ENCODE measurements at regions not wholly inside any gene's neighbourhood (a gene's known extent, or its start where the extent isn't known, plus 50 kb on each side); places are given as distances from the start of the nearest gene placed in this dataset.

DNA sequence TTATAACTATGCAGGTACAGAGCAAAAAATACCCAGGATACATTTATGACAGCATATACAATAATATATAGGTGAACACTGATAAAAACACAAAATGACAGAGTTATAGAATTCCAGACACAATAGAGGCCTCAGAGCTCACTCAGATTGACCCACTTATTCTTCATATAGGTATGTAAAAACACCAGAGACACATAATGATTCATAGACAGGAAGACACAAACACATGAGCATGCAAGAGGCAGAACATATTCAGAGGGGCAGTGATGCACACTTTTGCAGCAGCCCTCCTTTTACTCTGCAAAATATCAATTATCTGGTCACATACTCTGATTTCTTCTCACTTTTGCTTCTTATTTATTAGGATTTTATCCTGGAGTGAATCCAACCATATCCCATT, 633.3 kb upstream of the ACVR2A start (continued):
- no peak for TF ChIP-seq POLR2A (IDR thresholded peaks at IDR 0.05; ENCODE audit: borderline replicate concordance, extremely low read depth, insufficient read depth, insufficient read length)
- TF ChIP-seq RAD21 (IDR thresholded peaks at IDR 0.05; ENCODE audit: low read depth) = no peak

DNA sequence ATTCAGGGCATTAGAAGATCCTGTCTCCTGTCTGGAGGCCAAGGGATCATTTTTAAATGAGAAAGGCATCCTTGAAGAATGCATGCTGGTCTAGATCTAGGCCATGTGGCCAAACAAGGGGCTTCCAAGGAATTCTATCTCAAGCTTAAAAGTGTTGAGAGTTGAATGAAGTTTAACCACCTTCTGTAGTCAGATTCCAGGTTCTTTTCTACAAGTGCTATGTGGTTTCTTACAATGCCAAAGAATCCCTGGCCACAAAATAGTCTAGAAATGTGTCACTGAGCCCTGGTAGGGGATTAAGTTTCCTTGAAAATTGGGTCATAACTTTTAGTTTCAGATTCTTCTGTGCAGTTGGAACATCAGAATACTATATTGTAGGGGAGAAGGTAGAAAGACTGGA, 640.7 kb upstream of the ACVR2A start:
- RAD21 ChIA-PET (ENCODE audit: low non-redundant PET in 1 of 2, low total read pairs in 2 of 2, uncharacterized antibody in 2 of 2, unreplicated experiment in 2 of 2) = no interaction called here
- no peak for ATAC-seq

More for the DNA sequence above, 640.7 kb upstream of the ACVR2A start:
- H3K27me3 ChIP-seq (ENCODE audit: insufficient read depth, low read length) = no peaks in the 10 kb centered on the region
- no peak overlapping the region for H3K4me2 ChIP-seq (ENCODE audit: low read length)
- intact Hi-C loops (cut with micrococcal nuclease) = no loop called here
- no peak for DNase-seq (ENCODE audit: low read depth, low spot score)
- no peaks in the 10 kb centered on the region for H4K20me1 ChIP-seq (ENCODE audit: insufficient read depth)
- no peaks in the 10 kb centered on the region for H3K36me3 ChIP-seq (ENCODE audit: control insufficient read depth in 1 of 2, insufficient read depth in 2 of 2, low read length in 2 of 2)
- no peak overlapping the region for H3K9ac ChIP-seq (ENCODE audit: low read length)
- H3K4me3 ChIP-seq (replicated peaks in 1 of 2; ENCODE audit: low read depth in 1 of 2, low read length in 2 of 2) = no peak overlapping the region
- CTCF ChIA-PET = no interaction called here
- POLR2A ChIA-PET = no interaction called here
- BruUV-seq (replicated peaks) = no TSS peak
- no peak overlapping the region for H3K27ac ChIP-seq (ENCODE audit: low read depth, low read length)
- no peaks in the 10 kb centered on the region for H3K79me2 ChIP-seq (ENCODE audit: insufficient read depth, low read length)
- no peaks in the 10 kb centered on the region for H3K9me2 ChIP-seq (ENCODE audit: insufficient read depth)
- TF ChIP-seq CEBPB (IDR thresholded peaks at IDR 0.05; ENCODE audit: low read depth) = no peak
- no peak for TF ChIP-seq CBX3 (IDR thresholded peaks at IDR 0.05; ENCODE audit: low read depth)
- TF ChIP-seq, protein P1, sequence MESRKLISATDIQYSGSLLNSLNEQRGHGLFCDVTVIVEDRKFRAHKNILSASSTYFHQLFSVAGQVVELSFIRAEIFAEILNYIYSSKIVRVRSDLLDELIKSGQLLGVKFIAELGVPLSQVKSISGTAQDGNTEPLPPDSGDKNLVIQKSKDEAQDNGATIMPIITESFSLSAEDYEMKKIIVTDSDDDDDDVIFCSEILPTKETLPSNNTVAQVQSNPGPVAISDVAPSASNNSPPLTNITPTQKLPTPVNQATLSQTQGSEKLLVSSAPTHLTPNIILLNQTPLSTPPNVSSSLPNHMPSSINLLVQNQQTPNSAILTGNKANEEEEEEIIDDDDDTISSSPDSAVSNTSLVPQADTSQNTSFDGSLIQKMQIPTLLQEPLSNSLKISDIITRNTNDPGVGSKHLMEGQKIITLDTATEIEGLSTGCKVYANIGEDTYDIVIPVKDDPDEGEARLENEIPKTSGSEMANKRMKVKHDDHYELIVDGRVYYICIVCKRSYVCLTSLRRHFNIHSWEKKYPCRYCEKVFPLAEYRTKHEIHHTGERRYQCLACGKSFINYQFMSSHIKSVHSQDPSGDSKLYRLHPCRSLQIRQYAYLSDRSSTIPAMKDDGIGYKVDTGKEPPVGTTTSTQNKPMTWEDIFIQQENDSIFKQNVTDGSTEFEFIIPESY (IDR thresholded peaks at IDR 0.05; ENCODE audit: extremely low read depth, insufficient replicate concordance, low read length) = no peak
- no peak for TF ChIP-seq POLR2AphosphoS5 (IDR thresholded peaks at IDR 0.05; ENCODE audit: low read depth, low read length)
- TF ChIP-seq EZH2phosphoT487 (IDR thresholded peaks at IDR 0.05; ENCODE audit: borderline replicate concordance) = no peak
- TF ChIP-seq, protein P2, sequence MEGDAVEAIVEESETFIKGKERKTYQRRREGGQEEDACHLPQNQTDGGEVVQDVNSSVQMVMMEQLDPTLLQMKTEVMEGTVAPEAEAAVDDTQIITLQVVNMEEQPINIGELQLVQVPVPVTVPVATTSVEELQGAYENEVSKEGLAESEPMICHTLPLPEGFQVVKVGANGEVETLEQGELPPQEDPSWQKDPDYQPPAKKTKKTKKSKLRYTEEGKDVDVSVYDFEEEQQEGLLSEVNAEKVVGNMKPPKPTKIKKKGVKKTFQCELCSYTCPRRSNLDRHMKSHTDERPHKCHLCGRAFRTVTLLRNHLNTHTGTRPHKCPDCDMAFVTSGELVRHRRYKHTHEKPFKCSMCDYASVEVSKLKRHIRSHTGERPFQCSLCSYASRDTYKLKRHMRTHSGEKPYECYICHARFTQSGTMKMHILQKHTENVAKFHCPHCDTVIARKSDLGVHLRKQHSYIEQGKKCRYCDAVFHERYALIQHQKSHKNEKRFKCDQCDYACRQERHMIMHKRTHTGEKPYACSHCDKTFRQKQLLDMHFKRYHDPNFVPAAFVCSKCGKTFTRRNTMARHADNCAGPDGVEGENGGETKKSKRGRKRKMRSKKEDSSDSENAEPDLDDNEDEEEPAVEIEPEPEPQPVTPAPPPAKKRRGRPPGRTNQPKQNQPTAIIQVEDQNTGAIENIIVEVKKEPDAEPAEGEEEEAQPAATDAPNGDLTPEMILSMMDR (IDR thresholded peaks at IDR 0.05 in 2 of 3, conservative IDR thresholded peaks at IDR 0.05 in 1 of 3; ENCODE audit: borderline replicate concordance in 1 of 3, insufficient read depth in 1 of 3, low read depth in 2 of 3, low read length in 2 of 3) = no peak
- no peak for TF ChIP-seq SRF (IDR thresholded peaks at IDR 0.05; ENCODE audit: low read depth)
- no peak for TF ChIP-seq EZH2 (IDR thresholded peaks at IDR 0.05)
- no peak for TF ChIP-seq ZFX (IDR thresholded peaks at IDR 0.05)
- TF ChIP-seq RAD21 (IDR thresholded peaks at IDR 0.05; ENCODE audit: low read depth) = no peak
- TF ChIP-seq FOSL1 (IDR thresholded peaks at IDR 0.05; ENCODE audit: low read depth) = no peak
- TF ChIP-seq ELF1 (IDR thresholded peaks at IDR 0.05; ENCODE audit: borderline replicate concordance, low read depth) = no peak
- TF ChIP-seq ZNF274 (IDR thresholded peaks at IDR 0.05; ENCODE audit: low read depth, low read length) = no peak
- TF ChIP-seq, protein P3, sequence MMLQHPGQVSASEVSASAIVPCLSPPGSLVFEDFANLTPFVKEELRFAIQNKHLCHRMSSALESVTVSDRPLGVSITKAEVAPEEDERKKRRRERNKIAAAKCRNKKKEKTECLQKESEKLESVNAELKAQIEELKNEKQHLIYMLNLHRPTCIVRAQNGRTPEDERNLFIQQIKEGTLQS (IDR thresholded peaks at IDR 0.05) = no peak
- TF ChIP-seq YY1 (IDR thresholded peaks at IDR 0.05; ENCODE audit: extremely low read depth, insufficient replicate concordance, low read depth, low read length) = no peak
- no peak for TF ChIP-seq SP1 (IDR thresholded peaks at IDR 0.05; ENCODE audit: low read depth)
- TF ChIP-seq POLR2A (IDR thresholded peaks at IDR 0.05; ENCODE audit: borderline replicate concordance, extremely low read depth, insufficient read depth, insufficient read length) = no peak
- no peak for TF ChIP-seq SIN3A (IDR thresholded peaks at IDR 0.05; ENCODE audit: low read depth)
- no peaks in the 10 kb centered on the region for H3K4me1 ChIP-seq (ENCODE audit: control insufficient read depth in 1 of 2, insufficient read depth in 2 of 2, low read length in 2 of 2)
- no peak overlapping the region for H2AFZ ChIP-seq (ENCODE audit: low read depth, low read length, poor library complexity, severe bottlenecking)
- no peaks in the 10 kb centered on the region for H3K9me3 ChIP-seq (ENCODE audit: control insufficient read depth in 1 of 2, insufficient read depth in 1 of 2, low read depth in 1 of 2, low read length in 2 of 2)
